Vagina (tissue), 2 donors: ENCODE measurements at regions not wholly inside any gene's neighbourhood (a gene's known extent, or its start where the extent isn't known, plus 50 kb on each side); places are given as distances from the start of the nearest gene placed in this dataset.

ENCODE experiments used
- DNase-seq, 2 donors: peaks; one replicate each; pipeline ENCODE4 v3.0.0-alpha.2; 2017; ENCODE audit errors: extremely low spot score in 2 of 2
- H3K27ac ChIP-seq: fragments of 200-600 bp; sonication (generic); one replicate; pipeline ENCODE4 v1.5.1; 2019
- H3K27me3 ChIP-seq: fragments of 200-600 bp; sonication (generic); one replicate; pipeline ENCODE4 v1.5.1; 2019
- H3K36me3 ChIP-seq, 2 donors: fragments of 200-600 bp; sonication (generic); one replicate each; pipeline ENCODE4 v1.5.1; 2017 to 2019
- H3K4me1 ChIP-seq: fragments of 200-600 bp; sonication (generic); one replicate; pipeline ENCODE4 v1.5.1; 2019
- H3K4me3 ChIP-seq, 2 donors: fragments of 200-600 bp; sonication (generic); 1 replicate in 1 of 2; 2 replicates in 1 of 2; pipeline ENCODE4 v1.5.1; 2016 to 2019
- H3K9me3 ChIP-seq: fragments of 200-600 bp; sonication (generic); one replicate; pipeline ENCODE4 v1.5.1; 2019
- POLR2A ChIP-seq, 2 donors: fragments of 450-650 bp; IDR thresholded peaks; one replicate each; pipeline ENCODE4 v1.6.1; 2017; ENCODE audit warnings: antibody characterized with exemption in 2 of 2, mild to moderate bottlenecking in 2 of 2, moderate library complexity in 2 of 2
- POLR2AphosphoS5 ChIP-seq, 2 donors: sonication (generic); formaldehyde crosslinking; IDR thresholded peaks; one replicate each; pipeline ENCODE4 v1.9.0; 2017; ENCODE audit warnings: antibody characterized with exemption in 2 of 2, mild to moderate bottlenecking in 2 of 2, low read depth in 1 of 2; ENCODE audit not compliant: insufficient read depth in 1 of 2
- intact Hi-C: fragments of 100-400 bp; cut with DNase I; formaldehyde crosslinking; loops from one replicate; pipeline ENCODE4 v1.15.1; 2023
- TF ChIP-seq, protein P1 (sequence below), 3 experiments: fragments of 450-650 bp in 2 of 3; fragments of 200-600 bp in 1 of 3; sonication (generic) in 1 of 3; IDR thresholded peaks; one replicate each; pipeline ENCODE4 v1.5.1; 2017 to 2019; ENCODE audit warnings: antibody characterized with exemption in 3 of 3, mild to moderate bottlenecking in 2 of 3, moderate library complexity in 2 of 3

DNA sequence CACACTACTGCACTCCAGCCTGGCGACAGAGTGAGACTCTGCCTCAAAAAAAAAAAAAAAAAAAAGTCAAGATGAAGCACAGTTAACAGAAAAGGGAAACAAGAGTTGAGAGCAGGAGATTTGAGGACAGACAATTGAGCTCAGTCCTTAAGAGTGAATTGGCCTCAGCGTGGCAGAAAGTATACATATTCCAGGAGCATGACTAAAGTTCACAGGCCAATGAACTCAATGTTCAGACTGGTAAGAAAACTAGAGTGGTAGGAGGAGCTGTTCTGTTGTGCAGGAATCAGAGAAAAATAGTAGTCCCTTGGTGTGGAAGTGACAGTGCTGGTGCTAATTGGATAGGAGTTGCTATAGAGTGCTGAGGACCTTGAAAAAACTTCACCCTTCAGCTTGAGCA lies 60.0 kb downstream of the NRN1 start:
- no peak overlapping the region for H3K4me3 ChIP-seq
- no peak for DNase-seq
- no peaks in the 10 kb centered on the region for H3K4me1 ChIP-seq
- intact Hi-C loops, result no loop called here
- no peak overlapping the region for H3K27ac ChIP-seq
- no peaks in the 10 kb centered on the region for H3K27me3 ChIP-seq
- H3K9me3 ChIP-seq, result no peaks in the 10 kb centered on the region
- TF ChIP-seq, protein P1, sequence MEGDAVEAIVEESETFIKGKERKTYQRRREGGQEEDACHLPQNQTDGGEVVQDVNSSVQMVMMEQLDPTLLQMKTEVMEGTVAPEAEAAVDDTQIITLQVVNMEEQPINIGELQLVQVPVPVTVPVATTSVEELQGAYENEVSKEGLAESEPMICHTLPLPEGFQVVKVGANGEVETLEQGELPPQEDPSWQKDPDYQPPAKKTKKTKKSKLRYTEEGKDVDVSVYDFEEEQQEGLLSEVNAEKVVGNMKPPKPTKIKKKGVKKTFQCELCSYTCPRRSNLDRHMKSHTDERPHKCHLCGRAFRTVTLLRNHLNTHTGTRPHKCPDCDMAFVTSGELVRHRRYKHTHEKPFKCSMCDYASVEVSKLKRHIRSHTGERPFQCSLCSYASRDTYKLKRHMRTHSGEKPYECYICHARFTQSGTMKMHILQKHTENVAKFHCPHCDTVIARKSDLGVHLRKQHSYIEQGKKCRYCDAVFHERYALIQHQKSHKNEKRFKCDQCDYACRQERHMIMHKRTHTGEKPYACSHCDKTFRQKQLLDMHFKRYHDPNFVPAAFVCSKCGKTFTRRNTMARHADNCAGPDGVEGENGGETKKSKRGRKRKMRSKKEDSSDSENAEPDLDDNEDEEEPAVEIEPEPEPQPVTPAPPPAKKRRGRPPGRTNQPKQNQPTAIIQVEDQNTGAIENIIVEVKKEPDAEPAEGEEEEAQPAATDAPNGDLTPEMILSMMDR (IDR thresholded peaks at IDR 0.05), result no peak
- TF ChIP-seq POLR2A (IDR thresholded peaks at IDR 0.05) (no peak), POLR2AphosphoS5 (IDR thresholded peaks at IDR 0.05; ENCODE audit: insufficient read depth in 1 of 2, low read depth in 1 of 2) (no peak)
- H3K36me3 ChIP-seq, result no peaks in the 10 kb centered on the region

DNA sequence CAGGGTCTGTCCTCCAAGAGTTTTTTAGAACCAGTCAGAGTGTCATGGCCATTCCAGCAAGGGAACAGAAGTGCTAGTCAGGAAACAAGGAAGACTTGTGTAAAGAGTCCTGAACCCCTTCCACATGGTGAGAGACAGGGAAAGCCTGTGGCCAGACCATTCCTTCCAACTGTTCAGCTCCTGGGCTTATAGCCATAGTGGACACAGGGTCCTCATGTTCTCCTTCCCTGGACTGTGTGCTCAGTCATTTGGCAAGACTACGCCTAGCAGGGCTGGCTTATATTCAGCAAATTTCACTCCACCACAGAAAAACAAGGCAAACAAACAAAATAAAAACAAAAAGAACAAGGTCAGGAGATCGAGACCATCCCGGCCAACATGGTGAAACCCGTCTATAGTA lies 60.5 kb downstream of the NRN1 start:
- H3K27ac ChIP-seq, result no peak overlapping the region
- H3K9me3 ChIP-seq, result no peaks in the 10 kb centered on the region
- no peaks in the 10 kb centered on the region for H3K27me3 ChIP-seq
- no peak for DNase-seq
- no peak overlapping the region for H3K4me3 ChIP-seq
- intact Hi-C loops, result no loop called here
- no peaks in the 10 kb centered on the region for H3K4me1 ChIP-seq
- no peaks in the 10 kb centered on the region for H3K36me3 ChIP-seq
- TF ChIP-seq, protein P1 (IDR thresholded peaks at IDR 0.05), result no peak
- no peak for TF ChIP-seq POLR2A (IDR thresholded peaks at IDR 0.05)
- TF ChIP-seq POLR2AphosphoS5 (IDR thresholded peaks at IDR 0.05; ENCODE audit: insufficient read depth in 1 of 2, low read depth in 1 of 2), result no peak

DNA sequence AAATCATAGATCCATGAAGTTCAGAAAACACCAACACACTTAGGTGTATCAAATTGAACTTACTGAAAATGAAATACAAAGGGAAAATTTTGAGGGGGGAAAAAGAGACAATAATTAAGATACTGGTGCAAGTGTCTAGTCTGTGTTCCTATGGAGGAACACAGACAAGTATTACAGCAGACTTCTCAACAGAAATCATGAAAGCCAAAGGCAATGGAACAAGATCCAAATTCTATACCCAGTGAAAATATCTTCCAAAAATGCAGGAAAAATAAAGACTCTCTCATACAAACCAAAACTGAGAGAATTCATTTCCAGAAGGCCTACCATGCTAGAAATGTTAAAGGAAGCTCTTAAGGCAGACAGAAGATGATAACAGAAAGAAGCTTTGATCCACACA lies 63.1 kb downstream of the NRN1 start:
- Histone ChIP-seq H3K27me3 (no peaks in the 10 kb centered on the region), H3K4me1 (peaks cover 7% of the 10 kb centered on the region), H3K36me3 (no peaks in the 10 kb centered on the region), H3K9me3 (no peaks in the 10 kb centered on the region), H3K27ac (no peak overlapping the region), H3K4me3 (no peak overlapping the region)
- TF ChIP-seq POLR2A (IDR thresholded peaks at IDR 0.05) (no peak), POLR2AphosphoS5 (IDR thresholded peaks at IDR 0.05; ENCODE audit: insufficient read depth in 1 of 2, low read depth in 1 of 2) (no peak)
- TF ChIP-seq, protein P1 (IDR thresholded peaks at IDR 0.05), result no peak
- intact Hi-C loops, result no loop called here
- no peak for DNase-seq

DNA sequence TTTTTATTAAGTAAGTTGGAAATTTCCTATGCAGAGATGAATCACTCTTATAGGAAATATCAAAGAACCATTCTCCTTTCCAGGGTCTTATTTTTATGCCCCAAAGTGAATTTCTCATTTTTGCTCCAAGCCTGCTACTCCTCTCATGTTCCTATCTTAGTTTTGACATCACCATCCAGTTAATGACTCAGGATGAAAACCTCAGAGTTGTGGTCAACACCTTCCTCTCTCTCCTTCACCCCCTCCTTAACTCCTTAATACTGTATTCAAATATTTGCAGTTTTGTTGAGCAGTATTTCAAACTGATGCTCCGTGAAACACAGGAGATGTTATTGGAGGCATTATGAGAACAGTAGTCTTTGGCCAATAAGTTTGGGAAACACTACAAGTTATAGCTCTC lies 64.1 kb downstream of the NRN1 start:
- TF ChIP-seq POLR2A (IDR thresholded peaks at IDR 0.05) (no peak), POLR2AphosphoS5 (IDR thresholded peaks at IDR 0.05; ENCODE audit: insufficient read depth in 1 of 2, low read depth in 1 of 2) (no peak)
- TF ChIP-seq, protein P1 (IDR thresholded peaks at IDR 0.05), result no peak
- no peak overlapping the region for H3K27ac ChIP-seq
- no peak overlapping the region for H3K4me3 ChIP-seq
- no peak for DNase-seq
- no peaks in the 10 kb centered on the region for H3K9me3 ChIP-seq
- H3K36me3 ChIP-seq, result no peaks in the 10 kb centered on the region
- H3K4me1 ChIP-seq, result peaks cover 7% of the 10 kb centered on the region
- intact Hi-C loops, result no loop called here
- H3K27me3 ChIP-seq, result no peaks in the 10 kb centered on the region

DNA sequence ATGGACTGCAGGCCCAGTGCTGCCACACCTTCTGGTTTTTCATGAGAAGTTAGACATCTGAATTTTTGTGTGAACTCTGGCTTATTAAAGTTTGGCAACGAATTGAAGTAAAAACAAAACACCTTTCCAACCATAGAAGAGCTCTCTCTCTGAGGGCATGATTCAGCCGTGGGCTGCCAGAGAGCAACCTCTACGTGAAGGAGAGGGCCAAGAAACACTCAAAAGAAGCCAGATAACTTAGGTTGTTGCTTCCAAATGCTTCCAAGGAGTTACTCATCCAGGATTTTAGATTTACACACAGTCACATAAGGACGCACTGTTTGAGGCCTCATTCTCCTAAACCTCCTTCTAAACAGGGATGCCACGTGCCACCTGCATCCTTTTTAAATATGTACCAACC lies 65.5 kb downstream of the NRN1 start:
- Histone ChIP-seq H3K27me3 (no peaks in the 10 kb centered on the region), H3K27ac (no peak overlapping the region), H3K4me1 (peaks cover 7% of the 10 kb centered on the region), H3K9me3 (no peaks in the 10 kb centered on the region), H3K36me3 (no peaks in the 10 kb centered on the region), H3K4me3 (no peak overlapping the region)
- TF ChIP-seq, protein P1 (IDR thresholded peaks at IDR 0.05), result no peak
- TF ChIP-seq POLR2AphosphoS5 (IDR thresholded peaks at IDR 0.05; ENCODE audit: insufficient read depth in 1 of 2, low read depth in 1 of 2) (no peak), POLR2A (IDR thresholded peaks at IDR 0.05) (no peak)
- DNase-seq, result no peak
- intact Hi-C loops, result no loop called here
